Peyer's patch (tissue), 4 donors: ENCODE measurements at regions not wholly inside any gene's neighbourhood (a gene's known extent, or its start where the extent isn't known, plus 50 kb on each side); places are given as distances from the start of the nearest gene placed in this dataset.

ENCODE experiments used
- CTCF ChIP-seq, 6 experiments: fragments of 450-650 bp in 4 of 6; fragments of 200-600 bp in 2 of 6; sonication (generic) in 1 of 6; IDR thresholded peaks; one replicate each; pipeline ENCODE4 v1.5.1; 2017 to 2019; ENCODE audit warnings: antibody characterized with exemption in 6 of 6, mild to moderate bottlenecking in 3 of 6, moderate library complexity in 1 of 6
- POLR2A ChIP-seq, 2 donors: fragments of 450-650 bp; IDR thresholded peaks; one replicate each; pipeline ENCODE4 v1.5.1; 2017; ENCODE audit warnings: antibody characterized with exemption in 2 of 2, mild to moderate bottlenecking in 2 of 2, moderate library complexity in 2 of 2

DNA sequence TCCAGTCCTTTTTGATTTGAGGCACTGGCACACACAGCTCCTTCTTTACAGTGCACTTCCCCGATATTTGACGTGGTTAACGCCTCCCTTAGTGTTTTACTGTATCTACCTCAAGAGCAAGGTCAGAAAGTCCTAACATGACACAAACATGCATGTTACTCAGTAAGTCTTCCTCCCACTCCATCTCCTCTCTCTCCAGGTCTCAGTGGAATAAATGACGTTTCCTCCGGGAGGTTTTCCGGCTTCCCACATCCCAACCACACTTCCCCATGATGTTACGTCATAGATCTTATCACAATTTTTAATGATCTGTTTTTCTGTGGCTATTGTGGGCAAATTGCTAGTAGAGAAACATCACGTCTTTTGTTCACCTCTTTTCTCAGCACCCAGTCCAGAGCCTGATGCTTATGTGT is 165.7 kb downstream of the PTPN20 start:
- no peak for TF ChIP-seq CTCF (IDR thresholded peaks at IDR 0.05)
- TF ChIP-seq POLR2A (IDR thresholded peaks at IDR 0.05): no peak
